Kidney (tissue), 13 donors: ENCODE measurements at regions not wholly inside any gene's neighbourhood (a gene's known extent, or its start where the extent isn't known, plus 50 kb on each side); places are given as distances from the start of the nearest gene placed in this dataset.
"Not testable (repeated sequence)": the region's sequence is repeated elsewhere in the genome, so short reads cannot be mapped to it uniquely, and the experiment has no call there.

Experiments used
- DNase-seq, 5 donors: peaks; one replicate each; pipeline ENCODE4 v3.0.0-alpha.2; 2013 to 2020
- FAIRE-seq: peaks from 2 replicates; lab custom pipeline; 2012; peaks lifted over from hg19 to GRCh38; lab: Jason Lieb, UNC
- H3K27ac ChIP-seq, 2 donors: one replicate each; pipeline ENCODE4 v1.7.0; 2013; ENCODE audit warnings: low read depth in 2 of 2, low read length in 2 of 2, inconsistent platforms in 1 of 2
- H3K27me3 ChIP-seq: one replicate; pipeline ENCODE4 v1.7.1; 2013; ENCODE audit warnings: low read length, inconsistent platforms; ENCODE audit not compliant: control insufficient read depth, insufficient read depth
- H3K36me3 ChIP-seq, 3 donors: one replicate each; pipeline versions ENCODE4 v1.7.0 to v1.7.1; 2013; ENCODE audit warnings: low read length in 3 of 3, control low read depth in 1 of 3, inconsistent platforms in 1 of 3; ENCODE audit not compliant: insufficient read depth in 3 of 3, control insufficient read depth in 2 of 3
- H3K4me1 ChIP-seq, 3 donors: one replicate each; pipeline versions ENCODE4 v1.7.0 to v1.7.1; 2013; ENCODE audit warnings: low read length in 3 of 3, inconsistent platforms in 1 of 3, low read depth in 1 of 3; ENCODE audit not compliant: control insufficient read depth in 2 of 3, insufficient read depth in 2 of 3
- H3K4me3 ChIP-seq, 3 donors: one replicate each; pipeline versions ENCODE4 v1.7.0 to v1.8.1; 2013; ENCODE audit warnings: low read length in 3 of 3, control low read depth in 1 of 3, inconsistent platforms in 1 of 3
- H3K9ac ChIP-seq, 3 donors: one replicate each; pipeline versions ENCODE4 v1.7.0 to v1.7.1; 2013; ENCODE audit warnings: low read length in 3 of 3, control low read depth in 1 of 3, inconsistent platforms in 1 of 3
- H3K9me3 ChIP-seq, 3 donors: one replicate each; pipeline versions ENCODE4 v1.7.0 to v1.7.1; 2013; ENCODE audit warnings: low read length in 3 of 3, control low read depth in 1 of 3, inconsistent platforms in 1 of 3; ENCODE audit not compliant: control insufficient read depth in 2 of 3, insufficient read depth in 1 of 3
- CTCF ChIP-seq: IDR thresholded peaks from 3 replicates; pipeline ENCODE4 v1.5.1; 2012; ENCODE audit warnings: mild to moderate bottlenecking, moderate library complexity, borderline replicate concordance; ENCODE audit not compliant: insufficient read depth; ENCODE audit errors: extremely low read depth
- intact Hi-C: fragments of 100-400 bp; cut with DNase I; formaldehyde crosslinking; loops from one replicate; pipeline ENCODE4 v1.11.1; 2022
- donor health status: control.
- donor health status: control.
- donor health status: control.
- donor health status: control.
- donor health status: control.
- donor health status: DM: yes; HTN: yes; CAD: no.
- donor health status: Normal renal cell carcinoma (clear cell type).

DNA sequence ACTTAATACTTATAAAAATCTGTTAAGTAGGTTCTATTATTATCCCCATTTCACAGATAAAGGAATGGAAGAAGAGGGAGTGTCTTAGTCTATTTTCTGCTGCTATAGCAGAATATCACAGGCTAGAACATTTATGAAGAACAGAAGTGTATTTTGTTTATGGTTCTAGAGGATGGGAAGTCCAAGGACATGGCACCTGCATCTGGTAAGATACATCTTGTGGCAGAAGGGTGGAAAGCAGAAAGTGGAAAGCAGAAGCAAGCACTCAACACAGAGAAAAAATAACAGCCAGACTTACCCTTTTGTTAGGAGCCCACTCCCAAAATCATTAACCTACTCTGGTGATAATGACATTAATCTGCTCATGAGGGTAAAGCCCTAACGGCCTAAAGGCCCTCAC is 422.4 kb downstream of the NPIPA8 start:
- H3K4me1 ChIP-seq, result no peaks in the 10 kb centered on the region
- no peaks in the 10 kb centered on the region for H3K36me3 ChIP-seq
- no peak overlapping the region for H3K4me3 ChIP-seq
- no peak overlapping the region for H3K9ac ChIP-seq
- no peaks in the 10 kb centered on the region for H3K27me3 ChIP-seq
- DNase-seq (no peak), FAIRE-seq (no peak)
- no peak for TF ChIP-seq CTCF
- intact Hi-C loops, result no loop called here
- no peak overlapping the region for H3K27ac ChIP-seq
- H3K9me3 ChIP-seq, result peaks cover 0 to 14% (median 0%) of the 10 kb centered on the region in 3 donors

DNA sequence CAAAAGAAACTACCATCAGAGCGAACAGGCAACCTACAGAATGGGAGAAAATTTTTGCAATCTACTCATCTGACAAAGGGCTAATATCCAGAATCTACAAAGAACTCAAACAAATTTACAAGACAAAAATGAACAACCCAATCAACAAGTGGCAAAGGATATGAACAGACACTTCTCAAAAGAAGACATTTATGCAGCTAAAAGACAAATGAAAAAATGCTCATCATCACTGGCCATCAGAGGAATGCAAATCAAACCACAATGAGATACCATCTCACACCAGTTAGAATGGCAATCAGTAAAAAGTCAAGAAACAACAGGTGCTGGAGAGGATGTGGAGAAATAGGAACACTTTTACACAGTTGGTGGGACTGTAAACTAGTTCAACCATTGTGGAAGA is 425.0 kb downstream of the NPIPA8 start:
- DNase-seq, FAIRE-seq, intact Hi-C loops, H3K27me3 ChIP-seq, H3K36me3 ChIP-seq, H3K27ac ChIP-seq, H3K4me3 ChIP-seq, H3K9me3 ChIP-seq, H3K4me1 ChIP-seq, H3K9ac ChIP-seq: not testable (repeated sequence)

DNA sequence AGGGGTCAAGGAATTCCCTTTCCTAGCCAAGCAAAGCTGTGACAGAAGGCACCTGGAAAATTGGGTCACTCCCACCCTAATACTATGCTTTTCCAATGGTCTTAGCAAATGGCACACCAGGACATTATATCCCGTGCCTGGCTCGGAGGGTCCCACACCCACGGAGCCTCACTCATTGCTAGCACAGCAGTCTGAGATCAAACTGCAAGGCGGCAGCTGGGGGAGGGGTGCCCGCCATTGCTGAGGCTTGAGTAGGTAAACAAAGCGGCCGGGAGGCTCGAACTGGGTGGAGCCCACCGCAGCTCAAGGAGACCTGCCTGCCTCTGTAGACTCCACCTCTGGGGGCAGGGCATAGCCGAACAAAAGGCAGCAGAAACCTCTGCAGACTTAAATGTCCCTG is 429.9 kb downstream of the NPIPA8 start:
- H3K27me3 ChIP-seq, DNase-seq, H3K4me3 ChIP-seq, H3K9me3 ChIP-seq, H3K36me3 ChIP-seq, intact Hi-C loops, H3K4me1 ChIP-seq, H3K9ac ChIP-seq, H3K27ac ChIP-seq, FAIRE-seq: not testable (repeated sequence)

DNA sequence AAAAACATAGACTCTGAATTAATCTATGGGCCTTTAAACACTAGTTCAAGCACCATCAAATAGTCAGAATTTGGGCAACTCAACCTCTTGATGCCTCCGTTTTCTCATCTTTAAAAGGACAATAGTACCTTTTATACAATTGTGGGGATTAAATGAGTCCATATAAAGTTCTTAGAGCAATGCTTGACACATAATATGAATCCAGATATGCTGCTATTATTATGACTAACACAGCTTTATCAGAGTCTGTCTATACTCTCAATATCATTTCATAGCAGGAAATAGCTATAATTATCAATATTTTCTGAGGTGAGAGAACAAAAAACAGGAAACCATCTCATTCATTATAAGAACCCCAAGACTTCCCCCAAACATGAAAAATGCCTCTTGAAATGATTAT is 430.5 kb upstream of the XYLT1 start:
- TF ChIP-seq CTCF, result no peak
- Histone ChIP-seq H3K27me3 (no peaks in the 10 kb centered on the region), H3K9ac (no peak overlapping the region), H3K27ac (no peak overlapping the region), H3K4me3 (no peak overlapping the region), H3K4me1 (no peaks in the 10 kb centered on the region), H3K9me3 (no peaks in the 10 kb centered on the region), H3K36me3 (no peaks in the 10 kb centered on the region)
- FAIRE-seq (no peak), DNase-seq (no peak)
- intact Hi-C loops, result no loop called here

- H3K9me3 ChIP-seq, result no peaks in the 10 kb centered on the region
- TF ChIP-seq CTCF, result no peak
- intact Hi-C loops, result no loop called here
- no peaks in the 10 kb centered on the region for H3K27me3 ChIP-seq
- H3K36me3 ChIP-seq, result no peaks in the 10 kb centered on the region
- FAIRE-seq (no peak), DNase-seq (no peak)
- H3K9ac ChIP-seq, result no peak overlapping the region
- no peak overlapping the region for H3K27ac ChIP-seq
- H3K4me1 ChIP-seq, result no peaks in the 10 kb centered on the region
- H3K4me3 ChIP-seq, result no peak overlapping the region
Measured at GRCh38 chr16:17899141-17899540, 428.4 kb upstream of the XYLT1 start.
